WTC11 (cell line): ENCODE measurements at regions not wholly inside any gene's neighbourhood (a gene's known extent, or its start where the extent isn't known, plus 50 kb on each side); places are given as distances from the start of the nearest gene placed in this dataset.

Experiments used
- ATAC-seq: fragments of 200-7000 bp; cut with Tn5 transposase; 2 replicates; pipeline ENCODE4 v1.10.0; 2021; ENCODE audit warnings: mild to moderate bottlenecking, moderate library complexity
- CTCF ChIA-PET: fragments of 300-600 bp; sonication (Branson Sonifier 250); formaldehyde crosslinking; loops from one replicate; lab custom pipeline; 2021; ENCODE audit warnings: antibody characterized with exemption; lab: Charles Lee
- POLR2A ChIA-PET: fragments of 350-600 bp; sonication (Branson Sonifier 250); formaldehyde crosslinking; loops from one replicate; lab custom pipeline; 2021; ENCODE audit warnings: antibody characterized with exemption; lab: Charles Lee
- DNase-seq: peaks from one replicate; pipeline ENCODE4 v3.0.0; 2021; ENCODE audit warnings: low spot score
- H3K27ac Mint-ChIP-seq: 2 replicates; pipeline ENCODE4 v1.8.0; 2021; ENCODE audit warnings: mixed read lengths
- H3K27me3 Mint-ChIP-seq: 2 replicates; pipeline ENCODE4 v1.8.0; 2021; ENCODE audit warnings: low read depth, mild to moderate bottlenecking, moderate library complexity, mixed read lengths
- H3K36me3 Mint-ChIP-seq: 2 replicates; pipeline ENCODE4 v1.8.0; 2021; ENCODE audit warnings: mixed read lengths
- H3K4me1 Mint-ChIP-seq: 2 replicates; pipeline ENCODE4 v1.8.0; 2022; ENCODE audit warnings: mixed read lengths
- H3K4me3 Mint-ChIP-seq: 2 replicates; pipeline ENCODE4 v1.8.0; 2021; ENCODE audit warnings: mild to moderate bottlenecking, moderate library complexity, mixed read lengths
- H3K9me3 Mint-ChIP-seq: 2 replicates; pipeline ENCODE4 v1.8.0; 2021; ENCODE audit warnings: mixed read lengths
- ATF1 ChIP-seq: sonication (generic); formaldehyde crosslinking; IDR thresholded peaks from 2 replicates; pipeline ENCODE4 v1.8.1; 2023; ENCODE audit warnings: mild to moderate bottlenecking, moderate library complexity, missing genetic modification reagents
- ATF3 ChIP-seq: sonication (generic); formaldehyde crosslinking; conservative IDR thresholded peaks from 2 replicates; pipeline ENCODE4 v1.8.1; 2022; ENCODE audit warnings: mild to moderate bottlenecking, missing genetic modification reagents
- CBFB ChIP-seq: sonication (generic); formaldehyde crosslinking; IDR thresholded peaks from 2 replicates; pipeline ENCODE4 v1.8.1; 2022; ENCODE audit warnings: mild to moderate bottlenecking, low read depth, missing genetic modification reagents
- E2F1 ChIP-seq: sonication (generic); formaldehyde crosslinking; IDR thresholded peaks from 2 replicates; pipeline ENCODE4 v1.8.0; 2022; ENCODE audit warnings: mild to moderate bottlenecking, missing genetic modification reagents
- ETV6 ChIP-seq: sonication (generic); formaldehyde crosslinking; IDR thresholded peaks from 2 replicates; pipeline ENCODE4 v1.8.1; 2022; ENCODE audit warnings: mild to moderate bottlenecking, missing genetic modification reagents
- FOXJ3 ChIP-seq: sonication (generic); formaldehyde crosslinking; IDR thresholded peaks from 2 replicates; pipeline ENCODE4 v1.9.0; 2021; ENCODE audit warnings: missing genetic modification reagents, mild to moderate bottlenecking, borderline replicate concordance
- GRHL2 ChIP-seq: fragments of 250-450 bp; sonication (Bioruptor Pico); IDR thresholded peaks from 2 replicates; pipeline ENCODE4 v1.8.0; 2022; ENCODE audit warnings: mild to moderate bottlenecking, moderate library complexity; ENCODE audit not compliant: insufficient replicate concordance, severe bottlenecking
- IRF1 ChIP-seq: sonication (generic); formaldehyde crosslinking; IDR thresholded peaks from 2 replicates; pipeline ENCODE4 v1.8.0; 2023; ENCODE audit warnings: missing genetic modification reagents
- JAZF1 ChIP-seq: fragments of 250-450 bp; sonication (Bioruptor Pico); IDR thresholded peaks from 2 replicates; pipeline ENCODE4 v1.9.0; 2021; ENCODE audit warnings: moderate library complexity, mild to moderate bottlenecking, inconsistent platforms
- NR1H2 ChIP-seq: sonication (generic); formaldehyde crosslinking; IDR thresholded peaks from 2 replicates; pipeline ENCODE4 v1.9.0; 2021; ENCODE audit warnings: mild to moderate bottlenecking, moderate library complexity, missing genetic modification reagents
- NR2C2 ChIP-seq: sonication (generic); formaldehyde crosslinking; IDR thresholded peaks from 2 replicates; pipeline ENCODE4 v1.8.0; 2022; ENCODE audit warnings: mild to moderate bottlenecking, missing genetic modification reagents
- PREB ChIP-seq: sonication (generic); formaldehyde crosslinking; IDR thresholded peaks from 2 replicates; pipeline ENCODE4 v1.8.1; 2022; ENCODE audit warnings: mild to moderate bottlenecking, missing genetic modification reagents, moderate library complexity, borderline replicate concordance
- RORB ChIP-seq: fragments of 250-450 bp; sonication (Bioruptor Pico); IDR thresholded peaks from 2 replicates; pipeline ENCODE4 v1.9.0; 2021; ENCODE audit warnings: mild to moderate bottlenecking
- SP1 ChIP-seq: sonication (generic); formaldehyde crosslinking; conservative IDR thresholded peaks from 2 replicates; pipeline ENCODE4 v1.8.1; 2022; ENCODE audit warnings: missing genetic modification reagents
- TCF7 ChIP-seq: sonication (generic); formaldehyde crosslinking; IDR thresholded peaks from 2 replicates; pipeline ENCODE4 v1.8.0; 2022; ENCODE audit warnings: mild to moderate bottlenecking, low read depth, missing genetic modification reagents, moderate library complexity
- TEAD1 ChIP-seq: sonication (generic); formaldehyde crosslinking; IDR thresholded peaks from 2 replicates; pipeline ENCODE4 v1.8.0; 2022; ENCODE audit warnings: mild to moderate bottlenecking, missing genetic modification reagents
- TP53 ChIP-seq: sonication (generic); formaldehyde crosslinking; IDR thresholded peaks from 2 replicates; pipeline ENCODE4 v1.8.1; 2023; ENCODE audit warnings: mild to moderate bottlenecking, missing genetic modification reagents
- ZNF121 ChIP-seq: sonication (generic); formaldehyde crosslinking; IDR thresholded peaks from 2 replicates; pipeline ENCODE4 v1.8.0; 2023; ENCODE audit warnings: missing genetic modification reagents
- ZNF396 ChIP-seq: fragments of 250-450 bp; sonication (Bioruptor Pico); IDR thresholded peaks from 2 replicates; pipeline ENCODE4 v1.8.0; 2021; ENCODE audit warnings: mild to moderate bottlenecking, moderate library complexity, borderline replicate concordance
- ZNF423 ChIP-seq: fragments of 250-450 bp; sonication (Bioruptor Pico); IDR thresholded peaks from 2 replicates; pipeline ENCODE4 v2.1.2; 2022; ENCODE audit warnings: mild to moderate bottlenecking, moderate library complexity
- ZNF425 ChIP-seq: fragments of 250-450 bp; sonication (Bioruptor Pico); conservative IDR thresholded peaks from 2 replicates; pipeline ENCODE4 v1.9.0; 2021; ENCODE audit warnings: mild to moderate bottlenecking

GRCh38 chr11:80911666-80912065 is 1470.8 kb upstream of the TENM4 start:
- Mint-ChIP-seq H3K4me1 (peaks cover 10% of the 10 kb centered on the region), H3K36me3 (no peaks in the 10 kb centered on the region), H3K9me3 (no peaks in the 10 kb centered on the region), H3K27me3 (no peaks in the 10 kb centered on the region), H3K4me3 (no peak overlapping the region), H3K27ac (no peak overlapping the region)
- TF ChIP-seq ZNF425, result no peak
- TF ChIP-seq GRHL2 (CRISPR knock-in tag), result no peak
- TF ChIP-seq TEAD1, result no peak
- no peak for TF ChIP-seq ATF1 (CRISPR knock-in tag)
- no peak for TF ChIP-seq ZNF423
- no peak for TF ChIP-seq TCF7 (CRISPR knock-in tag)
- TF ChIP-seq SP1 (CRISPR knock-in tag), result no peak
- TF ChIP-seq E2F1, result no peak
- no peak for ATAC-seq
- ChIA-PET CTCF (no interaction called here), POLR2A (no interaction called here)
- DNase-seq, result no peak

GRCh38 chr11:80900265-80900664 is 1459.4 kb upstream of the TENM4 start:
- Mint-ChIP-seq H3K4me3 (no peak overlapping the region), H3K36me3 (no peaks in the 10 kb centered on the region), H3K9me3 (peaks cover 13% of the 10 kb centered on the region), H3K27ac (no peak overlapping the region), H3K27me3 (no peaks in the 10 kb centered on the region), H3K4me1 (no peaks in the 10 kb centered on the region; the same call in 1 of the 2 replicates)
- TF ChIP-seq ZNF396, result no peak
- TF ChIP-seq TCF7 (CRISPR knock-in tag), result no peak
- no peak for TF ChIP-seq JAZF1 (CRISPR knock-in tag)
- TF ChIP-seq ATF3 (CRISPR knock-in tag), result no peak
- ChIA-PET POLR2A (no interaction called here), CTCF (interaction anchor here (0.5 kb wide), 1 partner anchor 265 kb away, joined by 3 read pairs; no protein-coding TSS in a partner anchor)
- ATAC-seq (no peak), DNase-seq (no peak)

GRCh38 chr11:80899381-80899780 is 1458.6 kb upstream of the TENM4 start:
- no peaks in the 10 kb centered on the region; the same call in 1 of the 2 replicates for H3K4me1 Mint-ChIP-seq
- TF ChIP-seq NR2C2 (CRISPR knock-in tag), result no peak
- no peak for TF ChIP-seq IRF1
- TF ChIP-seq PREB, result no peak
- no peak for TF ChIP-seq ZNF121 (CRISPR knock-in tag)
- no peak overlapping the region for H3K4me3 Mint-ChIP-seq
- ChIA-PET CTCF (no interaction called here), POLR2A (no interaction called here)
- no peak overlapping the region for H3K27ac Mint-ChIP-seq
- DNase-seq (no peak), ATAC-seq (no peak)
- no peaks in the 10 kb centered on the region for H3K27me3 Mint-ChIP-seq
- H3K36me3 Mint-ChIP-seq, result no peaks in the 10 kb centered on the region
- H3K9me3 Mint-ChIP-seq, result peaks cover 13% of the 10 kb centered on the region

GRCh38 chr11:80898910-80899309 is 1458.1 kb upstream of the TENM4 start:
- CTCF ChIA-PET, result no interaction called here
- no peaks in the 10 kb centered on the region; the same call in 1 of the 2 replicates for H3K4me1 Mint-ChIP-seq
- no peaks in the 10 kb centered on the region for H3K36me3 Mint-ChIP-seq
- TF ChIP-seq RORB (CRISPR knock-in tag), result no peak
- no peak for TF ChIP-seq ETV6
- no peak for TF ChIP-seq TP53 (CRISPR knock-in tag)
- no peak for TF ChIP-seq CBFB (CRISPR knock-in tag)
- TF ChIP-seq NR1H2 (CRISPR knock-in tag), result no peak
- TF ChIP-seq FOXJ3, result no peak
- ATAC-seq (no peak), DNase-seq (no peak)
- POLR2A ChIA-PET, result no interaction called here
- no peaks in the 10 kb centered on the region for H3K27me3 Mint-ChIP-seq
- H3K4me3 Mint-ChIP-seq, result no peak overlapping the region
- peaks cover 11% of the 10 kb centered on the region for H3K9me3 Mint-ChIP-seq
- H3K27ac Mint-ChIP-seq, result no peak overlapping the region
